HG02938 (cell line): ENCODE measurements at regions not wholly inside any gene's neighbourhood (a gene's known extent, or its start where the extent isn't known, plus 50 kb on each side); places are given as distances from the start of the nearest gene placed in this dataset.

Experiments used
- ATAC-seq: cut with Tn5 transposase; IDR thresholded peaks from one replicate; pipeline ENCODE4 v1.9.1; 2021; ENCODE audit warnings: mild to moderate bottlenecking, moderate library complexity; ENCODE audit not compliant: unreplicated experiment

DNA sequence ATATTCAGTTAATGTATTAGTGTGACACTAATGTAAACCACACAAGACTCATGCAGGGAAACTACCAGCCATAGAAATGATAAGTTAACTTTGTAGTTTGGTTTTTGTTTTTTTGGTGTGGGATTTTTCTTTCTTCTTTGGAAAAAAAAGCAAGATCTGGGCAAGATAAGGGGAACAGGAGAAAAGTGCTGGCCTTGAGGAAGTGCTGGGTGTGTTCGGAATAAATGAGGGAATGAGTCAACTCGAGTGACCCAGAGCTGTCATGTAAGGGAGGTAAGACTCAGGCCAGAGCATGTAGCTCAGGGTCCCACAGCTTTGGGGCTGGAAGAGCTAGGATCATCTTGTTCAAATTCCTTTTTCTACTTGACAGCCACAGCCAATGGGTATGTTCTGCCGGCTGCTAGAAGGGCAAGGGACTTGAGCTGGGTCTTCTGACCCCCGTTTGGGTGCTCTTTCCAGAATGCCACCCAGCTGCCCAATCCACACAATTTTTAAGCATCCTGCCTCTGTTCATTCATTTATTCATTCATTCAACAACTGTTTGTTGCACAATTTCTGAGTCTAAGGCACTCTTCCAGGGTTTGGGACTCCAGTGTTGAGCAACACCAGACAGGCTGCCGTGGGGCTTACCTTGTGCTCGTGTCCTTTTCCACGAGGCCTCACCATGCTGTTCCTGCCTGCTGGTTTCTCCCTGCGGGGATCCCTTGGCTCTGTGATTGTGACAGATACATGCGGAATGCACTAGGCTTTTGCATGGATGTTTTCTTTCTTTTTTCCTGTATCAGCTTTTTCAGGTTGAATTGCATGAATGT, 54.5 kb downstream of the CLDN34 start:
- ATAC-seq, result no peak

DNA sequence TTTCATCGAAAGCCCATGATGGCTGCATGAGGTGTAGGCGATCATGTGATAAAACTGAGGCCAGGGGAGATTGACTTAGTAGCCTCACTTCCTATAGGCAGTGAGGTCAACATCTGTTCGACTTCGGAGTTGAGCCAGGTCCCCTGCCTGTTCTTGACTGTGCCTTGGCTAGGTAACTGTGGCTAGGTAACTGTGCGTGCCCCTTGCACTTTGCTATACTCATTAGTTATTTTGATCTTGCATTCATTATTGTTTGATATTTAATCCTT, 55.0 kb downstream of the CLDN34 start:
- no peak for ATAC-seq

DNA sequence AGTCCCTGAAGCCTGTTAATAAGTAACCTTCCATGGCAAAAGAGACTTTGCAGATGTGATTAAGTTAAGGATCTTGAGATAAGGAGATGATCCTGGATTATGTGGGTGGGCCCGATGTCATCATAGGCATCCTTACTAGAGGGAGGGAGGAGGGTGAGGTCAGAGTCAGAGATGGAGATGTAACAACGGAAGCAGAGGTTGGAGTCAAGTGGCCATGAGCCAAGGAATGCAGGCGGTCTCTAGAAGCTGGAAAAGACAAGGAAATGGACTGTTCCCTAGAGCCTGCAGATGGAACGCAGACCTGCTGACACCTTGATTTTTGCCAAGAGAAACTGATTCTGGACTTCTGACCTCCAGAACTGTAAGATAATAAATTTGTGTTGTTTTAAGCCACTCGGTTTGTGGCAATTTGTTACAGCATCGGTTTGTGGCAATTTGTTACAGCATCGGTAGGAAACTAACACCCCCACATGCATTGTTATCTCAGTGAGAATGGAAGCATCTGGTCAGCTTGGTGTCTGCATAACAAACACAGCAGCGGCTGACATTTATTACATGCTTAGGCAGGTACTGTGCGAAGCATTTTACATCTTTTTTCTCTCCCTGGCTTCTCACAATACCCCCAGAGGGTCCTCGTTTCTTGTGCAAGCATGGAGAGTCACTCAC, 55.6 kb downstream of the CLDN34 start:
- ATAC-seq, result no peak

DNA sequence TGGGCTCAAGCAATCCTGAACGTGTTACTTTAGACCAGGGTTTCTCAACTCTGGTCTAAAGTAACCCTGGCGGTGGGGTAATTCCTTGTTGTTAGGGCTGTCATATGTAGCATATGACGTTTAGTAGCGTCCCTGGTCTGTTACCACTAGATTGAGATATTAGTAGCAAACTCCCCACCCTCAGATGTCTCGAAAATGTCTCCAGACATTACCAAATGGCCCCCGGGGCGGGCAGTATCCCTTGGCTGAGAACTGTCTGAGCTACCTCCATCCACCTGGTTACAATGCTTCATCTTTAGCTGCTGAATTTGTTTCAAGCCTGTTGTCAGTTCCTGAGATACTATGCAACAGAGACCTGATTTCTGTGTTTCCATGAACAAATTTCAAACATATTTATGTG, 56.7 kb downstream of the CLDN34 start:
- no peak for ATAC-seq

DNA sequence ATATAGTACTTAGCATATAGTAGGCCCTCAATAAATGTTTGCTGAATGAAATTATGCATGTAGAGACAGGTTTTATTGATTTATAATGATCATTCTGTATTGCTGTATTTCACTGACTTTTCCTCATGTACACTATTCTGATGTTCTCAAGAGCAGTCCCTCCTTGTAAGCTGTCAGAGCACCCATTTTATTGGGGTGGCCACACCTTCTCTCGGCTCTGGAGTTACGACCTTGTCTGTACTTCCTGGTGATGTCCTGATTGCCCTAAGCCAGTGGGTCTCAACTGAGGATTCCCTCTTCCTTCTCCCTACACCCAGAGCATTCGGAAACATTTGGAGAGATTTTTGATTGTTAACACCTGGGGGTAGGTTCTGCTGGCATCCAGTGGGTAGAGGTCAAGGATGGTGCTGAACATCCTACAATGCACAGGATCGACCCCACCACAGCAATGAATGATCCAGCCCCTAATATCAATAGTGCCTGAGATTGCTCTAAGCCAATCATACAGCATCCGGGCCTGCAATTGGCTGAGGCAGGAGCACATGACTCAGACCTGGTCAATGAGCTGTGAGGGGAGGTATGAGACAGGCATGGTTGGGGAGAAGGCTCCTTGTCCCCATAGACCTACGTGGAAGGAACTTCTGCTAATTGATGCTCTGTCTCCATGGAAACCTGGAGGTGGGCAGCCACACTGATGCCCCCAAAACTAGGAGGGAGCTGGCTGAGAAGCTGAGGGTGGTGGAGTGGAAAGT, 58.8 kb downstream of the CLDN34 start:
- ATAC-seq, result no peak

DNA sequence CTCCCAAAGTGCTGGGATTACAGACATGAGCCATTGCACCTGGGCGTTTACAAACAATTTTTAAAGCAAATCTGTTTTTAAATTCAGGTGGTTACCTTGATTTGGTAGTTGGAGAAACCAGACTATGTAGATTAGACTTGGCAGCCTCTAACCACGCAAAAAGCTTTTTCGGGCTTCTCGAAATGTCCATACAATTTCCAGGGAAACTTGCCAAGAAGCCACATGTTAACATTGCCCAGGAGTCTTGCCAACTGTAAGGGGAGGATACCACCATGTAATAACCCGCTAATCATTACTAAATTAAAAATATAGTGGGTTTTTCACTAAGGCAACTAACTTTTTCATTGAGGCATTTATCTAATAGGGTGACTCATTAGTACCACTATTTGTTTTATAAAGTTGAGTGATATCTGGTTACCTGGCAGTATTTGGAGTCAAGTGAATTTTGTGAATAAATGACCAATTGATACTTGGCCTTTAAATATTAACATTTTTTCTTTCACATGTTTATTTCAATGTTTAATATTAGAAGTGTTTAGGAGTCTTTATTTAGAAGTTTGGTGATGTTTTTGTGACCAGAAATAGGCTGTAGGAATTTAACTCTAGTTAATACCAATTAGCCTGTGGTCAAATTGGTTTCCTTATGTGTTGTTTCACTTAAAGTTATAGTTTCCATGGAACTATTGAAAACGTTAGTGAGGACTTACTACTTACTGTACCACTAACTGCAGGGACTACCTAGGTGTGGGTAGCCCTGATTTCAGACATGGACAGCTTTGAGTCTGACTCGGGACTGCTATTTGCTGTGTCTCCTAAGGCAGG, 61.3 kb downstream of the CLDN34 start:
- ATAC-seq, result peak; percentile 77

DNA sequence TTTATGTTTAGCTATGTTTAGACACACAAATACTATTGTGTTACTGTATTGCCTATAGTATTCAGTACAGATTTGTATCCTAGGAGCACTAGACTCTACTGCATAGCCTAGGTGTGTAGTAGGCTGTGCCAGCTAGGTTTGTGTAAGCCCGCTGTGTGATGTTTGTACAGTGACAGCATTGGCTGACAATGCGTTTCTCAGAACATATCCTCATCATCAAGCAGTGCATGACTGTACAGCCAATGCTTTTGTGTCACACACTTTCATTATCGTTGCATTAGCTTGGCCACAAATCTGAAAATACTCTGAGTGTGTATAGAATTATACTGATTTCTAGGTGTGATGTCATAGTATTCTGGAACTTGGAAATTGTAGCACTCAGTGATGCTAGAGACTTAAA, 63.4 kb downstream of the CLDN34 start:
- ATAC-seq, result no peak

DNA sequence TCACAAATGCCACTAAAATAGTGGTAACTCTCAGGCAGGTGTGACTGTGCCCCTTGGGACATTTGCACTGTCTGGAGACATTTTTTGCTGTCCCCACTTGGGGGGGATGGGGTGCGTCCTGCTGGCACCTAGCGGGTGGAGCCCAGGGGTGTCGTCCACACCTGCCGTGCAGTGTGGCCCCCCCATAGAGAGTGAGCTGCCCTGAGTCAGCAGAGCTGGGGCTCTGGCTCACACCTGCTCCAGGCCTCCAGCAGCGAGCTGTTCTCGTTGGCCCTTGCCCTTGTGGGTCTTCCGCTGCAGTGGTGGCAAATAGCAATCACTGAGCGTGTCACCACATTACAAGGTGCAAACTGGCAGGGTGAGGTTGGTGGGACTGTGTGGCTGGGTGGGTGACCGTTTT, 64.6 kb downstream of the CLDN34 start:
- ATAC-seq, result no peak

DNA sequence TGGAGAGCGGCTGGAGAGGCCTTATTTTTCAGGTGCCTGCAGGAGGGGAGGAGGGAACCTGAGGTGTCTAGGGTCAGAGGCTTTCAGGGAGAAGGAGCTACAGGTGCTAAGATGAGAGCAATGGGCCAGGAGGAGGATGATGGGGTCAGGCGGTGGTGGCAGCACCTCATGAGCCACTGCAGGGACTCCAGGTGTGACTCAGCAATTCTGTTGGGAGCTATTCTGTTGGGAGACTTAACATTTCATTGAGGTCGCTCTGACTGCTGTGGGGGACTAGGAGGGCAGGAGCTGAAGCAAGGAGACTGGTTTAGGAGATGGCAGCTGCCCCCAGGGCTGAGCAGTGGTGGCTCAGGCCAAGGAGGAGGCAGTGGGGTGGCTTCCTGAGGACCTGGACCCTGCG, 65.0 kb downstream of the CLDN34 start:
- no peak for ATAC-seq

DNA sequence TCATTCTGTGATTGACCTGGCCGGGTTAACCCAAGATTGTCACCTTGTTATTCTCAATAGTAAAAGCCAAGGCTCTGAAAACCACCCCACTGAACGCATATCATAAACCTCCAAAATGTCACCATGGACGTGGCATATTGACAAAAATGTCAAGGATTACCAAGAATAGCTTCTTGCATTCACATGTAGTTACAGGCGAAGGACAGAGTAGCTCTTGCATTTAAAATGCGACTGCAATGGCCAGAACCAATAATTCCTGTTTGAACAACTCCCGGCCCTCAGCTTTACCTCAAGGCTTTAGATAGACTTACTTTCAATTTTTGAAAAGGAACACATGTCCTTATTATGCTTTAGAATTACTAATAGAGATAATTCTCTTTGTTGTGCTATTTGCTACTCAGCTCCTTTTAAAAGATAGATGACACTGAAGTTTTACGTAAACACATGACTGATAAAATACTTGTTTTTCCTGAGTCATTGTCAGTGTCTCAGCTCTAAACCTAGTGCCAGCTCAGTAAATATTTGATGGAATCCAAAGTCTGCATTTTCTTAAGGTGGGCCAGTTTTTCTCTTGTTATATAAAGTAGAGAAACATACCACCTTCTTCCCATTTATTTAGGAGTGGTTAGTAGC, 66.3 kb downstream of the CLDN34 start:
- ATAC-seq, result no peak

DNA sequence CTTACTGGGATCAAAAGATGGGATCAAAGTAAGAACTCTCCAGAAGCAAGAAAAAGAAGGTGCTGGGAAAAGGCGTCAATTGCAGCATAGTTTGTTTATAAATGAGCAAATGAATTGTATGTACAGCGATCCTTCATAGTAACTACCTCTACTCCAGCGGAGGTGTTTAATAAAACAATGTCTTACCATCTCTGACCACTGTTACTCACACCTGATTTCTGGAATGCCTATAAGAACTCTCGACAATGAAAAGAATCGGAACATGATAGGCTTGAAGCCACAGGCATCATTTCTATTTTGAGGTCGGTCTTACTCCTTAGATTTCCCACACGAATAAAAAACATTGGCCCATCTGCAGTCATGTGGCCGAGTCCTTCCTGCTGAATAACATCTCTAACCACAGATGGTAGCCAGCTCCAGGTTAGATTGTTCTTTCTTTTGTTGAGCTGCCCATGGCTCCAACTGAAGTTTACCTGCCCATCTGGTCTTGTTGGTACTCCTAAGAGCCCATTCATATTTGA, 67.6 kb downstream of the CLDN34 start:
- ATAC-seq, result no peak

DNA sequence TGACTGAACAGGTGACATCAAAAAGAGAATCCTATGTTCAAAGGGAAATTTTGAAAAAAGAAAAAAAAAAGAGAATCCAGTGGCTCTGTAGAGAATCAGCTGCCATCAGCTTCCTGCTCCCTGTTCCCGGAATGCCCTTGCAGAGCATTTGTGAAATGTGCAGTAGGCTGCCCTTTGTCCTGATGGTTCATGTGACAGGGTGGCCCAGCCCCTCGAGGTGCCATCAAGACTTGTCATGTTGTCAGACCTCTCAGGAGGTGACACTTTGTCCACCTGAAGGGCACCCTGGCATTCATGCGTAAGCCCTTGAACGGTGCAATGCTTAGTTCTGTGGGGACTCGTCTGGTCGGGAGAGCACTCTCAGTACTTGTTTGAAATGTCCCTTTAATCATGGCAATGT, 71.4 kb downstream of the CLDN34 start:
- ATAC-seq, result no peak

DNA sequence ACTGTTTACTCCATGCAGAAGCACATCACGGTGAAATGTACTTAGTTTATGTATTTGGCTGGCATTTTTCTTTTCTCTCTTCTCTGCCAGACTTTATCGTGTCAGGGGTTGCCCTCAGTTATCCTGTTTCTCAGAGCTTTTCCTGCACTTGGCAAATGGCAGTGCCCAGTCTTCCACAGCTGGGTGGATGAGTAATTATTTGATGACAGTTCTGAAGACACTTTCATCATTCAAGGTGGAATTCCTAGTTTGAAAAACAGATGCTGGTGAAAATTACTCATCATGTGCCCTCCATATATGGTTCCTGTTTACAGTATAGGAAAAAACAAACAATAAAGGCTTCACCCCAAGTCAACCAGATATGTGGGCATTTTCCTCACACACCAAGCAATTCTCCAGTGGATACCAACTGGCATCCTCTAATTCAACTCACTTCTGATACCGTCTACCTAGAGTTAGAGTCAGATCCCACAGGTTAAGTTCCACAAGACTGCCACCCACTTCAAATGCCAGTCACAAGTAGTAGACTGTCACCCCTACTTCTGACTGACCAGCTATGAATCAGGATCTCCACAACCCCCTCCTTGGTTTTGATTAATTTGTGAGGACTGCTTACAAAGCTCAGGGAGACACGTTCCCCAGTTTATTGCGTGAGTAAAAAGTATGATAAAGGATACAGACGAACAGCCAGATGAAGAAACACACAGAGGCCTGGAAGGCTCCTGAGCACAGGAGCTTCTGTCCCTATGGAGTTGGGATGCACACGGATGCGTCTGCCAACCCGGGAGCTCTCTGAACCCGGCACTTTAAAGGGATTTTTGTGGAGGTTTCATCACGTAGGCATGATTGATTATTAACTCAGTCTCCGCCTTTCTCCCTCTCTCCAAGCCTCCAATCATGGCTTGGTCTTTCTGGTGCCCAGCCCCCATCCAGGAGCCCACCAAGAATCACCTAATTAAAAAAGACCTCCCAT, 72.9 kb downstream of the CLDN34 start:
- ATAC-seq, result no peak

DNA sequence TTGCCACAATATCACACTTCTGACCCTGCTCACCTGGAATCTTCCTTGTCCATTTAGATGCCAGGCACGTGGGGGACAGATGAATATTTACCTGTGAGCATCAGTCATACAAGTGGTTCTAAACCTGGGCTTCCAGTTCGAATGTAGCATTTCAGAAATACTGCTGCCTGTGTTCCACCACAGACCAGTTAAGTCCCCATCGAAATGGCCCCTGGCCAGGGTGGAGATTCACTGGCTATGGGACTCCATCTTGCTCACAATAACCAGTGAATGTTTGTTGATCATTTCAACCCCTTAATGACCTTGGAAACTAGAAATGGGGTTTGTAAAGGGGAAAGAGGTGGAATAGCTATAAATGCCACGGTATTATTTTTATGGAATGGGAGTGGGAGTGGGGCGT, 73.8 kb downstream of the CLDN34 start:
- no peak for ATAC-seq

DNA sequence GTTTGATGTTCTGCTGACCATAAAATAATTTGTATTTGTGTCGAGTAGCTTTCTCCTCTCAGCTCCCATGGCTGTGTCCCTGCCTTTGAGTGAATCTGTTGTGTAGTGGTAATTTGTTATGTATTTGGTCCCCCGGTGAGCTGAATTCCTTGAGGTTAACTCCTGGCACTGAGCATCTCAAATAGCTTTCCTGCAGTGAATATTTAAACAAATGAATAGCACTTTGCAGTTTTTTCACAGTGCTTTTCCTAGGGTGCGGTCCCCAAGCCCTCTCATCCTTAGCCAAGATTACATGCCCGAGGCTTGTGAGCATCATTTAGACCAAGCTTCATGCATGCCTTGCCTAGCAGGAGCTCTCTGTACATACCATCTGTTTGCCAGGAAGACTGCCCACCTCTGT, 74.2 kb downstream of the CLDN34 start:
- no peak for ATAC-seq

DNA sequence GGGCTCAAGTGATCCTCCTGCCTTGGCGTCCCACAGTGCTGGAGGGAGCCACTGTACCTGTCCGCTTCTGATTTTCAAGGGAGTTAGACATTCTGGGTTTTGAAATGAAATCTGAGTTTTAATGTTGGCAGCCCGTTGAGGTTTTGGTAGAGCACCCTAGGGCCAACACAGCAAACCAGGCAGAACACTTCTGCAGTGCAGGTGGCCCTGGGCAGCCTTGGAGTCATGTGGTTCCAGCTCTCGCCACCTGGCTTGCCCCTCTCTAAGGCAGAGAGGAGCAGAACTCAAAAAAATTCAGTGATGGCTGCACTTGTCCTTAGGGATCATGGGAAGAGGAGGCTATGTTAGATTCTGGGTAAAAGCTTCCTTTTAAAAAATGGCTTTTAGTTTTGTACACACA, 74.9 kb downstream of the CLDN34 start:
- ATAC-seq, result no peak

DNA sequence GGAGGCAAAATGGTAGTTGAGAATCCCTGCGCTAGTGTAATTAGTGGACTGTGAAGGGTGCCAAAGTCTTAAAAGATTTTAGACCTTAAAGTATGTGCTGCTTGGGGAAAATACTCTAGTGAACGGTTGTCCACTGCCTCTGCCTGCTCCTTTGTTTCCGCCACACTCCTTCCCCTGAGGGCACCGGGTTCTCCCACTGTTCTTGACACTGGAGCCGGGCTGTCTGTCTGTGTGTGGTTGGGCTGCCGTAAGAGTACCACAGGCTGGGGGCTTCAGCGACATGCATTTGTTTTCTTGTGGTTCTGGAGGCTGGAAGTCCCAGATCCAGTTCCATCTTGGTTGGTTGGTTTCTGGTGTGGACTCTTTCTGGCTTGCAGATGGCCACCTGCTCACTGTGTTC, 76.2 kb downstream of the CLDN34 start:
- no peak for ATAC-seq

DNA sequence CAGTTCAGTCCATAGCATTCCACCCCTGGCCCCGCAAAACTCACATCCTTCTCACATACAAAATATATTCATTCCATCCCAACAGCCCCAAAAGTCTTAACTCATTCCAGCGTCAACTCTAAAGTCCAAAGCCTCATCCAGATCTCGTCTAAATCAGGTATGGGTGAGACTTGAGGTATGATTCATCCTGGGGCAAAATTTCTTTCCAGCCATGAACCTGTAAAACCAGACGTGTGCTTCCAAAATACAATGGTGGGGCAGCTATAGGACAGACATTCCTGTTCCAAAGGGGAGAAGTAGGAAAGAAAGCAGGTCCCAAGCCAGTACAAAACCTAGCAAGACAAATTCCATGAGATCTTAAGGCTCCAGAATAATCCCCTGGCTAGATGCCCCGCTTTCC, 76.9 kb downstream of the CLDN34 start:
- ATAC-seq, result no peak

DNA sequence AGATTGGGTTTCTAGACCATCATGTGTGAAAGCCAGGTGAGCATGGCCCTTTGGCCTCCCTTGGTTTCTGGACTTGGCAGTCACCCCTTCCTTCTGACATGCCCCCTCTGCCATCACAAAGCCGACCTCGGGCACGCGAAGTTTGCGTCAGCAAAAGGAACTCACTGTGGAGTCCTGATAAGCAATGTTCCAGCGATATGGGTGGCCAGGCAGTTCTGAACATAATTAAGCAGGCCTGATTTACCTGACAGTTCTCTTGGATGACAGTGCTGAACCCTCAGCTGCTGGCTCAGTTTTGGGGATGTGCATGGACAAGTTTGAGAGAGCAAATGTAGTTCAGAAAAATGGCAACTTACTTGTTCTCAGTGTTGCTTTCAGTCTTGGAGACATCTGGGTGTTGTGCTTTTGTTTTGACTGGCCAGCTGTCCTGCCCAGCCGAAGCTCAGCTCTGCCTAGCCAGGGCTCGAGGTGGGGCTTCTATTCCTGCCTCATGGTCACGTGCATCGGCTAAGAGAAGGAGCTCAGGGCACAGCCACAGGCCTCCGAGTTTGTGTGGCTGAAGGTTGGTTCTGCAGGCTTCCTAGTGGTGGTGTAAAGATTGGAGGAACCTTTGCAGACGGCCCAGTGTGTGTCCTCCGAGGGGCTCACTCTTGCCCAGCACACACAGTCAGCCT, 78.3 kb downstream of the CLDN34 start:
- no peak for ATAC-seq
